Left lung (tissue), 4 donors: ENCODE measurements at regions not wholly inside any gene's neighbourhood (a gene's known extent, or its start where the extent isn't known, plus 50 kb on each side); places are given as distances from the start of the nearest gene placed in this dataset.
"Not testable (repeated sequence)": the region's sequence is repeated elsewhere in the genome, so short reads cannot be mapped to it uniquely, and the experiment has no call there.

Source experiments
- ATAC-seq: fragments of 200-7000 bp; cut with Tn5 transposase; one replicate; pipeline ENCODE4 v1.9.1; 2020; ENCODE audit warnings: moderate library complexity
- DNase-seq, 4 donors: peaks; one replicate each; pipeline ENCODE4 v3.0.0-alpha.2; 2013 to 2020
- H3K27ac ChIP-seq, 2 donors: fragments of 200-600 bp; sonication (generic) in 1 of 2; one replicate each; pipeline versions ENCODE4 v1.5.0 to v1.8.0; 2020 to 2021
- H3K27me3 ChIP-seq, 2 donors: fragments of 200-600 bp; sonication (generic) in 1 of 2; one replicate each; pipeline versions ENCODE4 v1.5.0 to v1.8.0; 2020 to 2021
- H3K36me3 ChIP-seq, 2 donors: fragments of 200-600 bp; sonication (generic) in 1 of 2; one replicate each; pipeline versions ENCODE4 v1.5.0 to v1.8.0; 2020 to 2021
- H3K4me1 ChIP-seq, 2 donors: fragments of 200-600 bp; one replicate each; pipeline ENCODE4 v1.8.0; 2021
- H3K4me3 ChIP-seq, 2 donors: fragments of 200-600 bp; sonication (generic) in 1 of 2; one replicate each; pipeline versions ENCODE4 v1.5.0 to v1.8.0; 2020 to 2021; ENCODE audit warnings: mild to moderate bottlenecking in 1 of 2
- H3K9me3 ChIP-seq, 2 donors: fragments of 200-600 bp; sonication (generic) in 1 of 2; one replicate each; pipeline versions ENCODE4 v1.5.0 to v1.8.0; 2020 to 2021
- intact Hi-C, 2 donors: fragments of 100-400 bp; cut with DNase I; formaldehyde crosslinking; loops; one replicate each; pipeline versions ENCODE4 v1.11.2 to v1.14.2; 2022
- TF ChIP-seq, protein P1 (sequence below), 2 donors: fragments of 200-600 bp; sonication (generic) in 1 of 2; IDR thresholded peaks; one replicate each; pipeline versions ENCODE4 v1.5.0 to v1.8.0; 2021; ENCODE audit warnings: antibody characterized with exemption in 2 of 2
- donor health status: DM: no; HTN: yes; CAD: no.
- donor health status: DM: no; HTN: no; CAD: no.

DNA sequence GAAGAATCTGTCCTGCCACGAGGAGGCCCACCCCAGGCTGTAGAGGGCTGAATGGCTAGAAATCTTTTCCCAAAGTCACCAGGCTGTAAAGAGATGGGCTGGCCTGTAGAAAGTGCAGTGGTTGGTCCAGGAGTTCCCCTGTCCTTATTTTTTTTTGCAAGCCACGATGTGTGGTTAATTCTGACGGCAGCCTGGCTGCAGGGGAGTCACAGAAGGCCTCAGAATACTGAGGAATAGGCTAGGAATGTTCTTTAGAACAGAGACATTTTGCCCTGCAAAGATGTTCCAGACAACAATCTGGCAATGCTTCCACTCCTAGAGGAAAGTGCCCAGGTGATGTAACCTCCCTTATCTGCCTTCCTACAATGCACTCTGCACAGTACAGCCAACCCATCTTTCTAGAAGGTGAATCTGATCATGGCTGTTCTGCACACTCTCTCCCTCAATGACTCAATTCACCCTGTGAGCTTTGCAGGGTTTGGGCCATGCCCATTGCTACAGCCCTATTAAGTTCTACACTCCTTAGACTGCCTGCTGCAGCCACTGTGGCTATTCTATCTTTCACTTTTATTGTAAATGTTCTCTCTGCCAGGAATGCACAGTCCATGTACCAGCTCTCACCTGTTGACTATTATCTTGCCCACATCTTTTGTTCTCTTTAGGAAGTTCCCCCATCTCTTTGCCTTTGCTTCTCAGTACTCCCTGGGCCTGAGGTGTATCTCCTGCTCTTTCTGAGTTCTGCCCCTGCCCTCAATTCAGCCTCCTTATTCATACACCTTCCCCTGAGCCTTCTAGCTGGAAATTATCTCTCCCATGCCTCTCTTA, 377.8 kb upstream of the CLINT1 start:
- intact Hi-C loops: no loop called here
- Histone ChIP-seq H3K36me3 (no peaks in the 10 kb centered on the region), H3K9me3 (no peaks in the 10 kb centered on the region), H3K27me3 (no peaks in the 10 kb centered on the region), H3K4me3 (no peak overlapping the region), H3K4me1 (peaks cover 0 to 12% of the 10 kb centered on the region in 2 donors), H3K27ac (no peak overlapping the region)
- ATAC-seq (no peak), DNase-seq (no peak)
- TF ChIP-seq, protein P1, sequence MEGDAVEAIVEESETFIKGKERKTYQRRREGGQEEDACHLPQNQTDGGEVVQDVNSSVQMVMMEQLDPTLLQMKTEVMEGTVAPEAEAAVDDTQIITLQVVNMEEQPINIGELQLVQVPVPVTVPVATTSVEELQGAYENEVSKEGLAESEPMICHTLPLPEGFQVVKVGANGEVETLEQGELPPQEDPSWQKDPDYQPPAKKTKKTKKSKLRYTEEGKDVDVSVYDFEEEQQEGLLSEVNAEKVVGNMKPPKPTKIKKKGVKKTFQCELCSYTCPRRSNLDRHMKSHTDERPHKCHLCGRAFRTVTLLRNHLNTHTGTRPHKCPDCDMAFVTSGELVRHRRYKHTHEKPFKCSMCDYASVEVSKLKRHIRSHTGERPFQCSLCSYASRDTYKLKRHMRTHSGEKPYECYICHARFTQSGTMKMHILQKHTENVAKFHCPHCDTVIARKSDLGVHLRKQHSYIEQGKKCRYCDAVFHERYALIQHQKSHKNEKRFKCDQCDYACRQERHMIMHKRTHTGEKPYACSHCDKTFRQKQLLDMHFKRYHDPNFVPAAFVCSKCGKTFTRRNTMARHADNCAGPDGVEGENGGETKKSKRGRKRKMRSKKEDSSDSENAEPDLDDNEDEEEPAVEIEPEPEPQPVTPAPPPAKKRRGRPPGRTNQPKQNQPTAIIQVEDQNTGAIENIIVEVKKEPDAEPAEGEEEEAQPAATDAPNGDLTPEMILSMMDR (IDR thresholded peaks at IDR 0.05): no peak

DNA sequence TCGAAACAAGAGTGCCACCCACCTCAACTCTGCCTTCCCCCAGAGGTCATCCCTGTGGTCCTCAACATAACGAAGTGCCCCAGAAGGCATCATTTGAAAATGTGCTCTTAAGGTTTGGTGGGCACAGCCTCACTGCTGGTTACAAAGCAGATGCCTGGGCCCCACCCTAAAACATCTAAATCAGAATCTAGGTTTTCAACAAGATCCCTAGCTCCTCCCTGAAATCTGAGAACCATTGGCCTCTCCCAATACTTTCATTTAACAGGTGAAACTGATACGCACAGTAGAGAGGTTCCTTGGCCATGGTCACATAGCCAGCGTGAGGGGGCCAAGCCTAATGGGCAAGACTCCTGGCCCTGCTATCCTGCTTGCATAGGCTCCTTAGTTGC, 376.2 kb upstream of the CLINT1 start:
- no peaks in the 10 kb centered on the region for H3K9me3 ChIP-seq
- ATAC-seq: no peak
- H3K27me3 ChIP-seq: no peaks in the 10 kb centered on the region
- DNase-seq: no peak
- H3K4me3 ChIP-seq: no peak overlapping the region
- intact Hi-C loops: no loop called here
- no peak overlapping the region for H3K27ac ChIP-seq
- peaks cover 0 to 12% of the 10 kb centered on the region in 2 donors for H3K4me1 ChIP-seq
- H3K36me3 ChIP-seq: no peaks in the 10 kb centered on the region
- TF ChIP-seq, protein P1 (IDR thresholded peaks at IDR 0.05): no peak

DNA sequence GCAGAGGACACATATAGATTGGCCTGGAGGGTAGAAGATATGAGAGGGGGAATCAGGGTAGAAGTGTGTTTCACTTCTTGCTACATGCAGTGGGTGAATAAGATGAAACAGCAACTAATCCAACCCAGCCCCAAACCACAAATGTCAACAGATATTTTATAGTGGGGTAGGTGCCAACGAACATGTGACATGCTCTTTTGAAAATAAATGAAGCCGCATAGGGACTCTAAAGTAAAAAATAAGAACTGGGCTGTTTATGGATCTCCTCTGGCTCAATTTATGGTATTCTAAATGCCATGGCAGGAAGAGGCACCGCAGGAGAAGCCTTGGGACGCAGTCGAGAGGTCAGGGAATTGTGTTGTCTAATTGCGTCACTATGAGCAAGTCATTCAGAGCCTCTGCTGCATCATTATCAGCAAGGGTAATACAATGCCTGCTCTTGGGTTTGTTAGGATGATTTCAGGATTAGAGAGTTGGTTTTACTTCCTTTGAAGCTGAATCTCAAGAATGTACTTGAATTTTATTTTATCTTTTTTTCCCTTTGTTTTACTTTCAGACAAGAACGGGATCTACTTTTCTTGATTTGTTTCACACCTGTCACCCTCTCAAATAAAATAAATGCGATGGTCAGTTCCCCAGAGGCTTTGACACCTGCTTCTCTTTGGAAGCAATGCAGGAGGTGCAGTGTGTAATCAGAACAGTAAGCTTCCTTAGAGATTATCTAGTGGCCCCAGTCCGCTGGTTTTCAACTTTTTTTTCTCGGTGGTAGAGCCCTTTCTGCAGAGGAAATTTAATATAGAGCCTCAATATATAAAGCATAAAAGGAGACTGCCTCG, 375.6 kb upstream of the CLINT1 start:
- no peak overlapping the region for H3K4me3 ChIP-seq
- no peak for ATAC-seq
- no peaks in the 10 kb centered on the region for H3K27me3 ChIP-seq
- H3K9me3 ChIP-seq: no peaks in the 10 kb centered on the region
- TF ChIP-seq, protein P1 (IDR thresholded peaks at IDR 0.05): no peak
- H3K4me1 ChIP-seq: peaks cover 0 to 12% of the 10 kb centered on the region in 2 donors
- H3K27ac ChIP-seq: no peak overlapping the region
- no peak for DNase-seq
- H3K36me3 ChIP-seq: no peaks in the 10 kb centered on the region
- intact Hi-C loops: no loop called here

DNA sequence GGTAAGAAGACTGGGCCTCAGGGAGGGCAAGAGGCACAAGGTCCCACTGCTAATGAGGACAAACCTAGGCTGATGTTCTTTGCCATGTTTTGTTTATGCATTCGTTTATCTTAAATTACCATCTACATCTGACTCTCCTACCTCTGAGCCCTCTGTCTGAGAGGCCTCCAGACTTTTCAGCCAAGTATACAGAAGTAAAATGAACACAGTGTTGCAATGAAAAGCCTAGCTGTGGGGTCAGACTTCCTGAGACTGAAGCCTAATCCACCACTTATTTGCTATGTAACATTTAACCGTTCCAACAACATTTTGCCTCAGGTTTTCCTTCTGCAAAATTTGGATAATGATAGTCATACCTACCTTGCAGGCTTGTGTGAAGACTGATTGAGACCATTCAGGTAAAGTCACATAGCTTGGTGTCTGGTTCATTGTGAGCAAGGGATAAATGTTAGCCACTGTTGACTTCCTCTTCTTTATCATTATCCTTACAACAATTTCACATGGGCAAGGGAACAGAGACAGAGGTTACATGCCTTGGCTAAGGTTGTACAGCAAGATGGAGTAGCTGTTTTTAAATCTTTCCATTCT, 374.9 kb upstream of the CLINT1 start:
- no peak overlapping the region for H3K4me3 ChIP-seq
- intact Hi-C loops: no loop called here
- H3K27ac ChIP-seq: no peak overlapping the region
- no peaks in the 10 kb centered on the region for H3K36me3 ChIP-seq
- TF ChIP-seq, protein P1 (IDR thresholded peaks at IDR 0.05): no peak
- DNase-seq (no peak), ATAC-seq (no peak)
- peaks cover 0 to 12% of the 10 kb centered on the region in 2 donors for H3K4me1 ChIP-seq
- H3K9me3 ChIP-seq: no peaks in the 10 kb centered on the region
- no peaks in the 10 kb centered on the region for H3K27me3 ChIP-seq

GRCh38 chr5:158227314-158227713, 368.4 kb upstream of the CLINT1 start:
- H3K27ac ChIP-seq, ATAC-seq, H3K27me3 ChIP-seq, DNase-seq, H3K4me1 ChIP-seq, H3K9me3 ChIP-seq, H3K36me3 ChIP-seq, H3K4me3 ChIP-seq, intact Hi-C loops: not testable (repeated sequence)
